ENCODE measurements at regions not wholly inside any gene's neighbourhood (a gene's known extent, or its start where the extent isn't known, plus 50 kb on each side); places are given as distances from the start of the nearest gene placed in this dataset.
A peak's percentile ranks its signal among the peaks of the same experiment; 100 is the strongest.

DNA sequence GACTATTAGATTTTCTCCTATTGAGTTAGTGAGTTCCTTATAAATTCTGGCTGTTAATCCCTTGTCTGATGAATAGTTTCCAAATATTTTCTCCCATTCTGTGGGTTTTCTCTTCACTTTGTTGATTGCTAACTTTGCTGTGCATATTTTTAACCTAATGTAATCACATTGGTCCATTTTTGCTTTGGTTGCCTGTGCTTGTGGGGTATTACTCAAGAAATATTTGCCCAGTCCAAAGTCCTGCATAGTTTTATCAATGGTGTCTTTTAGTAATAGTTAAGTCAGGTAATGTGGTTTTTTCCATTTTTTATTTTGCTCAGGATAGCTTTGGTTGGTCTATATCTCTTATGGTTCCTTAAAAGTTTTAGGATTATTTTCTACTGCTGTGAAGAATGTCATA is 490.3 kb downstream of the ARAP2 start:
- no peak for DNase-seq

DNA sequence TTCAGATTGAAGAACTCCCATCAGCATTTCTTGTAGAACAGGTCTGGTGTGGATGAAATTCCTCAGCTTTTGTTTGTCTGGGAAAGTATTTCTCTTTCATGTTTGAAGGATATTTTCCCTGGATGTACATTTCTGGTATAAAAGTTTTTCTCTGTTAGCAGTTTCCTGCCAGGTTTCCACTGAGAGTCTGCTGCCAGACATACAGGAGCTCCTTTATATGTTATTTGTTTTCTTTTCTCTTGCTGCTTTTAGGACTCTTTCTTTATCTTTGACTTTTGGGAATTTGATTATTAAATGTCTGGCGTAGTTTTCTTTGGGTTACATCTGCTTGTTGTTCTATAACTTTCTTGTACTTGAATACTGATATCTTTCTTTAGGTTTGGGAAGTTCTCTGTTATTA is 486.5 kb downstream of the ARAP2 start:
- no peak for DNase-seq

DNA sequence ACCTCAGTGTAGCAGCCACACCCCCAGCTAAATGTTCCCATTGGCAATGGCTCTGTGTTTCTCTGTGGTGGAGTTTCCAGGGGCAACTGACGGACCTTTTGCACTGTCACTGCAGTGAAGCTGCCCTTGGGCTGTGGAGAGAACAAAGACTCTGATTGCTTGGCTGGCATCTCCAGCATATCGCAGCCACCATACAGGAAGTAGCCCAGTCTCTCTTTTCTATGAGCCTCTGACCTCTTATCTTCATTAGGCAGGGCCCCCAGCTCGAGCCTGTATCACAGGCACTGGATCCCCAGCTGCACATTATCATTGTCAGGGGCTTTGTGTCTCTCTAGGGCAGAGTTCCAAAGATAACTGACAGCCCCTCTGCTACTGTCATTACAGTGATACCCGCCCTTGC is 483.5 kb downstream of the ARAP2 start:
- DNase-seq, result no peak

DNA sequence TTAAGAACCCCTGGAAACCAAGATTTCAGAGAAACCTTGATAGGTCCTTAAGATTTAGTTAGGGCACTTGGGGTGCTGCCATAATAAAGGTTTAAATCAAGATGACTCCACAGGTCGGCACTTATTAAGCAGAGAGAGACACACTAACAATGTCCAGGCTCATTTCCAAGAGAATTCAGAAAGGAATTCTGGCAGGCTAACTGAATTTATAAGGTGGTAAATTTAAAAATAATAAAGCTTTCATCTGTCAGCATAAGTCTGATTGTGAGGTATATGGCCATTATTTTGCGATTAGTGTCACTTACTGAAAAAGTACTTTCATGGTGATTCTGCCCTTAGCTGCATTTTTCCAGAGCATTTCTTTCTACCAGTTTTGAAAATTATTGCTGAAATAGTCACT is 472.7 kb downstream of the ARAP2 start:
- DNase-seq, result no peak

DNA sequence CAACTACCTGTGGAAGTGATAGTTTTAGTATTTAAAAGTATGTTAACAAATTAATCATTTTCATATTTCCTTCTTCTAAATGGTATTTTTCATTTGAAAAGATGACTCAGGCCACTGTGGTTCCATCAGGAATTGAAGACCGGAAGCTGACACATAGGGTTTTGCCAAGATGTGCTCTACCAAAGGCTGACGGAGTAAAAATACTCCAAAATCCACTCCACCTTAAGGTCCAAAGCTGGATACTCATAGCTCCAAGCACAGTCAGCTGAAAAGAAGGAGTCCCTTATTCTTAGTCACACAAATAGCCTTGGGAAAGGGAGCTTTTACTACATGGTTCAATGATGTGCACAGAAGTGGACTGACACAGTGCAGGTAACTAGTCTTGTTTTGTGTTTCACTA is 472.0 kb downstream of the ARAP2 start:
- no peak for DNase-seq

DNA sequence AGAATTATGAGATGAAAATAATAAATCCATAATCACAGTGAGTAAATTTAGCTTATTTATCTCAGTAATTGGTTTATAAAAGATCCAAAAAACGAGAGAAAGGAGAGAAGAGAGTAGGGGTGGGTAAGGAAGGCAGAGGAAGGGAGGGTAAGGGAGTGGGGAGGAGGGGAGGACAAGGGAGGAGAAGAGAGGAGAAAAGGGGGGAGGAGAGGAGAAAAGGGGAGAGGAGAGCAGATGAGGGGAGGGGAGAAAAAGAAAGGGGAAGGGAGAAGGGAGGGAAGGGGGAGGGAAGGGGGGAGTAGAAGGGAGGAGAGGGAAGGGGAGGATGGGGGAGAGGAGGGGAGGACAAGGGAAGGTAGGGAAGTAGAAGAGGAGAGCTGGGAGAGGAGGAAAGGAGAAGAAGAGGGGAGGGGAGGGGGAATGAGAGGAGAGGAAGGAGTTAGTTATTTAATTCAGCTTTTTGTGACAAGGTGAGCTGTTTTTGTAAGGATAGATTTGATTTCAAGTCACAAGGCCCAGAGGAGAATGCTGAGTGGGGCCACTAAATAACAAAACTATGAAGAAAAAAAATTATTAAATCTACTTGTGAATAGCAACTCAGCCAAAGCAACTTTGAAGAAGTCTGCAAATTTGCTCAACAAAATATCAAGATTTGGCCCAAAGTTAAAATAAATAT is 454.3 kb downstream of the ARAP2 start:
- no peak for DNase-seq

DNA sequence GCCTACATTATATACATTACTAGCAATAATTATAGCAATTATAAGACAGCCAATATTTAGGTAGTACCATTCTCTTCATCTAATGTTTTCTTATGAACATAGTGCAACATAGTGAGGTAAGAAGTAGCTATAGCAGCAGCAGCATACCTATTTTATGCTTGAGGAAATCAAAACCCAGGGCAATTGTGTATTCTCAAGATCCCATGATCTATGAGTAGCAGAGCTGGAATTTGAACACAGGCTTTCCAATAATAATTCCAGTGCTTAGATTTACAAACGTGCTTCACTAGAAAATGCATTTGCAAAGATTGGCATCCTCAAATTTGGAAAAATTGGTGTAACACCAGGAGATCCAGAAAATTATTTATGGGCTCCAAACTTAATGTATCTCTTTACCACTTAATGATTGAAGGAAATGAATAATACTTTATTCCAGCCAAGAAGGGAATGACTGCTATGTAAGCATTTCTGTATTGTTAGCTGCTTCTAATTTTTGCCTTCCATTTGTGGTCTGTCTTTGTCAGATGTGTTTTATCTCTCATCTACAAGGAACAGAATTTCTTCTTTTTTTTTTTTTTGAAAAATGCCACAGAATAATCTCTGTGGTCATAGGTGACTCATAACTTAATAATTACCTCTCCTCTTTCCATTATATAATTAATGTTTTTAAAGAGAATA is 451.1 kb downstream of the ARAP2 start:
- no peak for DNase-seq

DNA sequence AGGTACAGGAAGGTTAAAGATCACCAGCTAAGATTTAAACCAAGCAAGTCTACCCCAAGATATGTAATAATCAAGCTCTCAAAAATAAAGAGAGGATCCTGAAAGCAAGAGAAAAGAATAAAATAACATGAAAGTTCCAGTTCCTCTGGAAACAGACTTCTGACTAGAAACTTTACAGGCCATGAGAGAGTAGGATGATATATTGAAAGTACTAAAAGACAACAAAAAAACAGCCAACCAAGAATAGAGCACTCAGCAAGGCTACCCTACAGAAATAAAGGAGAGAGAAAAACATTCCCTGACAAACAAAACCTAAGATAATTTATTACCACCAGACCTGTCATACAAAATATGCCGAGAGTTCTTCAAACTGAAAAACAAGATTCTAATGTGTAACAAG is 450.5 kb downstream of the ARAP2 start:
- no peak for DNase-seq

DNA sequence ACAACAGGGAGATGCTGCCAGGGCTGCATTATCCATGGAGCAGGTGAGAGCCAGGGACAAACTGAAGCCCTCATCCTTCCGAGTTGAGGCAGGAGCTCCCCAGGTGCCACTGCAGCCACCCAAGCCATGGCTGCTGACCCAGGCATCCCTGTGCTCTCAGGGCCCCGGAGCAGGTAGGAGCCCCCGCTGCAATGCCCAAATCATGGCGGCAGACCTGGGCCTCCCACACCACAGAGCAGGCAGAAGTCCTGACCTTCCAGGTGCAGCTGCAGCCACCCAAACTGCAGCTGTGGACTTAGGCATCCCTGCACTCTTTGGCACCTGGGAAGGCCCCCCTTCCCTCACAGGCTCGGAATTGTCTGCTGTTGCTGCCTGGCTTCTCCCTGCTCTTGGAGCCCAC is 443.6 kb downstream of the ARAP2 start:
- DNase-seq, result no peak

DNA sequence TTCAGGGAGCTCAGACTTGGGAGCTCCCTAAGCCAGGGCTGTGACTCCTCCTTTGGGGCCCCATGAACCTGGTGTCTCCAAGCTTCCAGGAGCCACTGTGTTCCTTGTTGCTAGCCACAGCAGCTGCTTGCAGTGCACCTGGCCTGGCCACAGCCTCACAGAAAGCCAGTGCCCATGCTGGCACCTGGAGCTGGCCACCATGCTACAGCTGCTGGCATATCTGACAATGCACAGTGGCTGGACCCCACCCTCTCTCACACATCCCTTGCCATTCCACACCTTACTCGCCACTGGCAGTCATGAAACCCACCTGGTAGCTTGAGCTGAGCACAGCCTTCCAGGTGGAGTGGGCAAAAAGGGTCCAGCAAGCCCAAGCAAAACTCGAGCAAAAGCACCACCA is 441.7 kb downstream of the ARAP2 start:
- DNase-seq, result peak; percentile 1

DNA sequence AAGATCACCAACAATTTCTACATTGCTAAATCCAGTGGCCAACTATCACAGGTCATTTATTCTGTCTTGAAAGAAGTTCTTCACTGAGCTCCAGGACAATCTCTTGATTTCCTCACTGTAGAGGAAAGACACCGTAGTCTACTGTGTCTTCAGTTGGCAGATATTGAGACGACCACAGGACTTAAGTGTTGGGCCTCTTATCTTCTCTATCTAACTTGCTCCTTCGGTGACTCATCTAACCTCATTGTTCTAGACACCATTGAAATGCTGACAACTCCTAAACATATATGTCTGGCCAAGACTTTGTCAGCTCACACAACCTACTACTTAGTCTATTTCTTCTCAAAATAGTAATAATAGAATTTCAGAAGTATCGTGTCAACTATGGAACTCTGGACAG is 425.8 kb downstream of the ARAP2 start:
- DNase-seq, result no peak

DNA sequence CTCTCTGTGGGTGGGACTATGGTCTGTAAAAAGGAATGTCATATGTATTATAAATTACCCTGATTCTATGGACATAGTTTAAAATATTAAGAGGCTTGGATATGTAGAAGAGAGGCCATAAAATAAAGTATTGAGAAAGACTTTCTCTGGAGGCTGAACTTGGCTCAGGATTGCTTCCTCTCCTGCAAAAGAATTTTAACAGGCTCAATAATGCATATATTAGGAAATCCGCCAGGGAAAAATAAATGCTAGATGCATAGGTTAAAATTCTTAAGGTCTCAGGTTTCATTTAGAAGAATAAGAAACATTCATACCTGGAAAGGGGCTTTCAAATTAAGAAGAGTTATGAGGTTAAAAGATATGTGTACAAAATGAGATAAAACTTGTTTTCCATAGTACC is 424.3 kb downstream of the ARAP2 start:
- DNase-seq, result no peak

DNA sequence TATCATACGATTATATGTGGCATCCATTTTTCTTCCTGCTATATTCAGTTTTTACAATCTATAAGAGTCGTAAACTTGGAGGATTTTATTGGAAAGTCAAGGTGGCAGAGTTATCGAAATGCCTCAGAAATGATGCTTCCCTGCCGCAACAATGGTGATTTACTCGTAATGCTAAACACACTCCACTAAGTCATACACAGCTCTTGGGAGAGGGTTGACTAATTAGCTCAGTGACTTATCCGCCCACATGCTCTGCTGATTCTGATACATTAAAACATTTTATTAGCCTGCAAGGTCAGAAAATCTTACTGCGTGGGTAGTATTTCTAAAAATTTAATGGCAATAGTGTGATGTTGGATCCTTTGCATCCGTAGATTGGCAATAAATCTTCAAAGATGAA is 420.1 kb downstream of the ARAP2 start:
- DNase-seq, result no peak

DNA sequence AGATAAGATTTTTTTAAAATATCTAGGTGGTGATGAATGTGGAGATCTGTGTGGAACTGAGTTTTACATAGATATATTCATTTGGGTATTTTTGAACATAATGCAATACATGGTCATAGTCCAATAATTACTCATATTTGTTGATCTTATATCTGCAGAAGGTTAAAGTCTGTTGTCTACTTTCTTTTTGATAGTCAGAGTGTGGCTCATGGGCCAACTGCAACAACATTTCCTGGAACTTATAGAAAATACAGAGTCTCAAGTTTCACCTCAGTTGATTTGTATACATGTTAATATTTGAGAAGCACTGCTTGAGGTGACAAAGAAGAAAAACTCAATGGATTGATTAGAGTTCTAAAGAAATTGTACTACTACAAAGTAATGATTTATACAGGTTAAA is 408.4 kb downstream of the ARAP2 start:
- DNase-seq, result no peak

DNA sequence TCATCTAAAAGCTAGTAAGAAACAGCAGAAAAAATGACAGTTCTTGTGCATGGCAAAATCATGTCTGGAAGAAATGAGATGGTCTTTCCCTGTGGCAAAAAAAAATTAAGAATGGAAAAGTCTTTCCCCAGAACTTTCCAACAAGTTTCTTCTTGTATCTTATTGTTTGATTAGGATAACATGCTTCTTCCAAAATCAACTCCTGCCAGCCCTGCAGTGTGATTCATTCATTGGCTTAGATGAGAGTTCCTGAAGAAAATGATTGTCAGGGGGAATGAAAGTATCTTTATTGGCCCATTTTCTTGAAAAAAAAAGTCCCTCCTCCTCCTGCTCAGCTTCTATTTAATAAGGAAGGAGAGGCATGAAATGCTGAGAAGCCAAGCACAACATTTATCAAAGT is 407.7 kb downstream of the ARAP2 start:
- DNase-seq, result no peak

DNA sequence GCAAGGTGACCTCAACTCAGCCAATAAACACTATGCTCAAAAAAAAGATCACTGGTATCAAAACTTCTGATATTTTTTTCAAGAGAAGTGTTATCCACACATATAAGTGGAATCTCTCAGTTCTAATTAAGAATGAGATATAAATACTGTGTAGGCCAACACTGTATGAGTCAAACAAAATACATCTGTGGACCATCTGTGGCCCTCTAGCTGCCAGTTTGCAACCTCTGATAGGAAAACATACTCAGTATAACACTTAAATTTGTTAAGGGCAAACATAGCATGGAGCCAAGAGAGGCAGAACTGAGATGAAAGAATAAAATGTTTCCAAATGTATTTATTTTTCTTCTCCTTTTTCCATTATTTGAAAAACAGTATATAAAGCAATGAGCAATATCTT is 377.3 kb downstream of the ARAP2 start:
- DNase-seq, result no peak

DNA sequence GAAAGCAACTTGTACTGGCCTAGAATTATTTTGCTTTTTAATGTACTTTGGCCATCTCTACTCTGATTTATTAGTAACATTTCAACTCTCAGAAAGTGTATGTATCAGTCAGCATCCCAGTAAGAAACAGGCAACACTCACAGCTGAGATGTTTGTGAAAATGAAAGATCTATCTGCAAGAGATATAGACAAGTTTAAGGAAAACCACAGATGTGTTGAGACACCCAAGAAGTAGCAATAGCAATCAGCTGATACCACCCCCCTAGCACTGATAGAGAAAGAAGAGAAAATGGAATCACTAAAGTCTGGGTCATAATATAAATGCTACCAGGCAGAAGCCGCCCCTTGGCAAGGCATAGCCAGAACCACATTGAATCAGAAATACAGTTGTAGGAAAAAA is 372.0 kb downstream of the ARAP2 start:
- DNase-seq, result no peak

DNA sequence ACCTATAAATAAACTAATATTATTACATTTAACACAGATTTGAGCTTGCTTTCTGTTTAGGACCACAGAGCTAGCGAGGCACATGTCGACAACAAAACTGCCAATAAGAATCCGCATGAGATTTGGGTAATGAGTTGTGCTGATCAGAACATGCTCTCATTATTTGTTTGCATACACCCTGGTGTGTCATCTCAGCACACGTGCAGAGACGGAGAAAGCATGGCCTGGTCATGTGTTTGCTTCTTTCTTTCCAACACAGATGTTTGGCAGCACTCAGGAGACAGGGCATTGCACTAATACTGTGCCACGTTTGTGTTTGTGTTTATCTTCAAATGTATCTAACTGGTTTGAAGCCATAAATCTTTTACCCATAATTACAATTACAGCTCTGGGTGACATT is 364.8 kb downstream of the ARAP2 start:
- DNase-seq, result no peak

DNA sequence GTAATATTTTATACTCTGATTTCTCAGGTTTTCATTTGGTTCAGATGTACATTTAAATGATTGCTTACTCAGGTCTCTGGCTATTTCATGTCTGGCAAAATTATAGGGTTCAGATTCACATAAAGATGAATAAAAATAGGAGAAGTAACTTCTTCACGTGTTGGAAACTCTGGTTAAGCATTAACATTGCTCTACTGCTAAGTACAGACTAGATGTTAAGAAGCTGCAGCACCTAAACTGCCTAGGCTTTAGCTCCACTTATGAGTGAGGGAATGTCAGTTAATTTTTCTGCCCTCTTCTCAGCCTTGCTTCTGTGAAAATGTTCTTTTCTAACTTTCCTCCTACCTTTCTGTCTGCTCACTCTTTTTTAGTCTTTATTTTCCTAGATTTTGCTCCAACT is 361.2 kb downstream of the ARAP2 start:
- DNase-seq, result no peak

DNA sequence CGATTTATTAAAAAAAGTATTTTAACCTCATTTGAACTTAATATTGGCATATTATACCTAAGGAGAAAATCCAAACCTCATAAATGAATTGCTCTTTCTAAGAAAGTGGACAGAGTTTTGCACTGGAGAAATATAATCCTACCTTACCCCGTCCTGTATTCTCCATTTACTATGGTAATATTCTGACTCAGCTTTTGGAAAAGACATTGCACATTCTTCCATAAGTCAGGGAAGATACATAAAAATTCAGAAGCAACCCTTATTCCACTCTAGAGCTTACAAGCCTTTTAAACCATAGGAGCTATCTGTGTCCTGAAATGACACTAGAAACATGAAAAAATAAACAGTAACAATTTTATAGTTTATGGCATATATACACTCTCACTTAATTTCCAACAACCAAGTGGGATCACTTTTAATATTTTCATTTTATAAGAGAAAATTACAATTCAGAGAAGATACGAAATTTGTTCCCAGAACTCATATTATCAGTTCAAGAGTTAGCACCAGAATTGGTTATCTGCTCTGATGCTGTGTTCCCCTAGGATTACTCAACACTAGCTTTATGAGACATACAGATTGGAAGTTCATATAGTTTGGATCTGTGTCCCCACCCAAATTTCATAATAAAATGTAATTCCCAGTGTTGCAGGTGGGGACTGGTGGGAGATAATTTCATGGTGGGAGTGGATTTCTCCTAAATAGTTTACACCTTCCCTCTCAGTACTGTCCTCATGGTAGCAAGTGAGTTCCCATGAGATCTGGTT is 359.4 kb downstream of the ARAP2 start:
- no peak for DNase-seq

DNA sequence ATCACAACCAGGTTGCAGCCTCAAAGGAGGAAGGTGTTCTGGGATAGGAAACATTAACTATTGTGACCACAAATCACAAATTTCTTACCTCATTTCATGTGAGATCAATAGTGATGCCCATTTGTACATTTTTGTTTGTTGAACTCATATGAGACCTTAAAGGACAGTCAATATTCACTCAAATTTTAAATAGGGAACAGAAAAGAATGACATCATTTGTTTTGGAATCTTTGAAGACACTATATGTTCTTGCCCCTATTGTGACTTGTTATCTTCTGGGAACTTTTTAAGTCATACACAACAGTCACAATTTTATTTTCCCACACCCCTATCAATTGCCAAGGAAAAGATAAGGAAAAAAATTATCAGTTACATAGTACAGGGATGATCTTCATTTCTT is 346.5 kb downstream of the ARAP2 start:
- no peak for DNase-seq

DNA sequence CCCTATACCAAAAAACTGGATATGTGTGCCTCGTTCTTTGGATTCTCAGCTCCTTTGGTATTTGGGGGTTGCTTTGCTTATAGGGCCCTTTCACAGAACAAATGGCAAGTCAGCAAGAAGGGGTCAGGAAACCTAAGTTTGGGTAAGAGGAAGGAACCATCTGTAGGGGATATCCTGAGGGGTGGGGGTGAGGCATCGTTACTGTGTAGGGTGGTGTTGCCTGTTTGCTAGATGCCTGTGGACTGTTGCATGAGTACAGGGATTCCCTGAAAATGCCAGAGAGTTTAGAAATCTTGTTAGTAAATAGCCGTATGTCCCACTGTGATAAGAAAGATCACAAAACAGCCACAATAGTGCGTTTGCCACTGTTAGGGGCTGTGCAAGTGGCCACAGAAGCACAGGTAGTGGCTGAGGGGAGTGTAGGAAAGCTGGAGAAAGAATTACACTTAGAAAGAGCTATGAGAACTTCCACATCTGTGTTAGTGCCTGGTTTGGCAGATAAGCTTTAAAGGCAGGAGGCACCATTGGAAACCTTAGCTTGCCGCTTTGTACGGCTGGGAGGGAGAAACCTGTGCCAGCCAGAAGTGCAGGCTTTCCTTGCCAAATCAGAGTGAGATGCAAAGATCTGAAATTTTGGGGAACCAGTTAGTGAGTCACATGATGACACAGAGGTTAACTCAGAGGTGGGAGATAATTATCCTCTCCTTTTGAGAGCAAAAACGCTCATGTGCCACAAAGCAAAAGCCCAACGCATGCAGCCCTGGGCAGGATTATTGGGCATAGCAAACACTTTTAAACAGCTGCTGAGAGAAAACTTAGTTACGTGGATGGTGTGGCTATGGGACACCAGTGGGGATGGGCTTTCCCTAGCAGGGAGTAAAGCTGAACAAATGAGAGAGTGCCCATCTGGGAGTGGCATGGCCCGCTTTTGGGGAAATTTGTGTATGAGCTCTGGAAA is 343.7 kb downstream of the ARAP2 start:
- DNase-seq, result no peak

DNA sequence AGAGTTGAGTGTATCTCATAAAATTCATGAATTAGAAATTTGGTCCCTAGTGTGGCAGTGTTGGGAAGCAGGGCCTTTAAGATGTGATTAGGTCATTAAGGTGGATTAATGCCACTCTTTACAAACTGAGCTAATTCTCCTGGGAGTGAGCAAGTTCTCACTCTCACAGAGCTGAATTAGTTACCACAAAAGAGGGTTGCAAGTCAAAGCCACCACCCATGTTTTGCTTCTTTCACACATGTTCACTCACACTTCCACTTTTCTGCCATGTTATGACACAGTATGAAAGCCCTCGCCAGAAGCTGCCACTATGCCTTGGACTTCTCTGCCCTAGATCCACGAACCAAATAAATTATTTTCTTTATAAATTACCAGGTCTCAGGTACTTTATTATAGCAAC is 332.1 kb downstream of the ARAP2 start:
- DNase-seq, result no peak
